MM.1S (cell line): ENCODE measurements at regions not wholly inside any gene's neighbourhood (a gene's known extent, or its start where the extent isn't known, plus 50 kb on each side); places are given as distances from the start of the nearest gene placed in this dataset.

Source experiments
- DNase-seq: peaks from one replicate; pipeline ENCODE4 v3.0.0-alpha.2; 2015
- H2AFZ ChIP-seq: fragments of 300-600 bp; sonication (generic); 2 replicates; pipeline ENCODE4 v1.6.0; 2016; ENCODE audit warnings: antibody characterized with exemption, low read length
- H3F3A ChIP-seq: fragments of 300-600 bp; sonication (generic); 2 replicates; pipeline ENCODE4 v1.6.1; 2016; ENCODE audit warnings: mild to moderate bottlenecking, antibody characterized with exemption, low read length, moderate library complexity, mixed read lengths; ENCODE audit not compliant: insufficient read depth
- H3K27ac ChIP-seq: fragments of 300-600 bp; sonication (generic); 2 replicates; pipeline ENCODE4 v1.5.1; 2016; ENCODE audit warnings: mild to moderate bottlenecking, low read length
- H3K27me3 ChIP-seq: fragments of 300-600 bp; sonication (generic); replicated peaks from 2 replicates; pipeline ENCODE4 v1.6.0; 2016; ENCODE audit warnings: low read length; ENCODE audit not compliant: insufficient read depth
- H3K36me3 ChIP-seq: fragments of 300-600 bp; sonication (generic); replicated peaks from 2 replicates; pipeline ENCODE4 v1.6.1; 2016; ENCODE audit warnings: mild to moderate bottlenecking, low read length, mixed read lengths; ENCODE audit not compliant: insufficient read depth
- H3K4me1 ChIP-seq: fragments of 300-600 bp; sonication (generic); 2 replicates; pipeline ENCODE4 v1.6.1; 2016; ENCODE audit warnings: low read length, mixed read lengths
- H3K4me2 ChIP-seq: fragments of 300-600 bp; sonication (generic); 2 replicates; pipeline ENCODE4 v1.6.0; 2016; ENCODE audit warnings: low read depth, low read length
- H3K4me3 ChIP-seq: fragments of 300-600 bp; sonication (generic); 2 replicates; pipeline ENCODE4 v1.5.1; 2016; ENCODE audit warnings: low read length, mixed read lengths
- H3K79me2 ChIP-seq: fragments of 300-600 bp; sonication (generic); 2 replicates; pipeline ENCODE4 v1.6.1; 2016; ENCODE audit warnings: mixed run types, low read length, mixed read lengths
- H3K9ac ChIP-seq: fragments of 300-600 bp; sonication (generic); 2 replicates; pipeline ENCODE4 v1.6.1; 2016; ENCODE audit warnings: low read length, mixed read lengths
- H3K9me2 ChIP-seq: fragments of 300-600 bp; sonication (generic); replicated peaks from 2 replicates; pipeline ENCODE4 v1.6.1; 2016; ENCODE audit warnings: mild to moderate bottlenecking, low read length, mixed read lengths; ENCODE audit not compliant: insufficient read depth
- H3K9me3 ChIP-seq: fragments of 300-600 bp; sonication (generic); replicated peaks from 2 replicates; pipeline ENCODE4 v1.6.1; 2016; ENCODE audit warnings: mild to moderate bottlenecking, low read length, mixed read lengths; ENCODE audit not compliant: insufficient read depth
- H4K20me1 ChIP-seq: fragments of 300-600 bp; sonication (generic); 2 replicates; pipeline ENCODE4 v1.6.1; 2016; ENCODE audit warnings: mild to moderate bottlenecking, low read length, moderate library complexity, mixed read lengths; ENCODE audit not compliant: insufficient read depth
- EZH2 ChIP-seq: fragments of 300-600 bp; sonication (generic); optimal IDR thresholded peaks from 2 replicates; pipeline ENCODE3; 2017; ENCODE audit warnings: low read depth, mild to moderate bottlenecking, antibody characterized with exemption, low read length, mixed read lengths
- EZH2phosphoT487 ChIP-seq: fragments of 300-600 bp; sonication (generic); IDR thresholded peaks from 2 replicates; pipeline ENCODE4 v1.6.1; 2018; ENCODE audit warnings: antibody characterized with exemption, low read length
- TF ChIP-seq, protein P1 (sequence below): fragments of 300-600 bp; sonication (generic); IDR thresholded peaks from 2 replicates; pipeline ENCODE4 v1.5.1; 2016; ENCODE audit warnings: antibody characterized with exemption, low read length, mixed read lengths

DNA sequence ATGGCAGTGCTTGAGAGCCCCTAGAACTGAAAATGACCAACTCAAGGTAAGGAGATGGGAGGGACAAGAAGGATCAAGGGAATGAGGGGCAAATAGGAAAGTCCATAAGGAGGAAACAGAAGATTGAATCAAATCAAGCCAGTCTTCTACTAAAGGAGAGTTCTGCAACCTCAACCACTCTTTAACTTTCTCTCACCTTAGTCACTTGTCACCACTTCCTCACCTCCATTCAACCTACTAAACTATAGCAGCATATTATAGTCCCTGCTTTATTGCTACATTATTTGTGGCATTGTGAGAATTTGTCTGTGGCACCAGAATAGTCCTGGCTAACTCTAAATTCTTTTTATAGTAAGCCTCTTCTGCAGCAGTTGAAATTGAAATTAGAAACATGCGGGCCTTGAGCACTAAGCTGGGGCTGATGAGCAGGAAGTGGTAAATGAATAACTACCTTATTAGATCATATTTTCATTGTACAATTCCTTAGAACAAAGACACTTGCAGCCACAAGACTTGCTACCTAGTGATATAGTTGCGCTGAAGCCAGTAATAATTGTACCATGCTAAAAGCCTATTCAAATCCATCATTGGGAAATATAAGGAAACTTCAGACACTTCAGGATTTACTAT lies 336.9 kb downstream of the ZNF674 start:
- peaks cover 4% of the 10 kb centered on the region; the same call in 1 of the 2 replicates for H3K27me3 ChIP-seq
- no peak overlapping the region for H3K4me3 ChIP-seq
- H3F3A ChIP-seq = peaks cover 13% of the 10 kb centered on the region; the same call in 1 of the 2 replicates
- H4K20me1 ChIP-seq = no peaks in the 10 kb centered on the region
- H3K9me2 ChIP-seq = no peaks in the 10 kb centered on the region
- H3K4me1 ChIP-seq = peaks cover 31% of the 10 kb centered on the region
- H3K27ac ChIP-seq = no peak overlapping the region
- H2AFZ ChIP-seq = no peak overlapping the region
- TF ChIP-seq EZH2 (no peak), EZH2phosphoT487 (no peak)
- TF ChIP-seq, protein P1, sequence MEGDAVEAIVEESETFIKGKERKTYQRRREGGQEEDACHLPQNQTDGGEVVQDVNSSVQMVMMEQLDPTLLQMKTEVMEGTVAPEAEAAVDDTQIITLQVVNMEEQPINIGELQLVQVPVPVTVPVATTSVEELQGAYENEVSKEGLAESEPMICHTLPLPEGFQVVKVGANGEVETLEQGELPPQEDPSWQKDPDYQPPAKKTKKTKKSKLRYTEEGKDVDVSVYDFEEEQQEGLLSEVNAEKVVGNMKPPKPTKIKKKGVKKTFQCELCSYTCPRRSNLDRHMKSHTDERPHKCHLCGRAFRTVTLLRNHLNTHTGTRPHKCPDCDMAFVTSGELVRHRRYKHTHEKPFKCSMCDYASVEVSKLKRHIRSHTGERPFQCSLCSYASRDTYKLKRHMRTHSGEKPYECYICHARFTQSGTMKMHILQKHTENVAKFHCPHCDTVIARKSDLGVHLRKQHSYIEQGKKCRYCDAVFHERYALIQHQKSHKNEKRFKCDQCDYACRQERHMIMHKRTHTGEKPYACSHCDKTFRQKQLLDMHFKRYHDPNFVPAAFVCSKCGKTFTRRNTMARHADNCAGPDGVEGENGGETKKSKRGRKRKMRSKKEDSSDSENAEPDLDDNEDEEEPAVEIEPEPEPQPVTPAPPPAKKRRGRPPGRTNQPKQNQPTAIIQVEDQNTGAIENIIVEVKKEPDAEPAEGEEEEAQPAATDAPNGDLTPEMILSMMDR = no peak
- no peaks in the 10 kb centered on the region for H3K9me3 ChIP-seq
- H3K4me2 ChIP-seq = peak overlapping the region; percentile 34
- no peaks in the 10 kb centered on the region for H3K79me2 ChIP-seq
- H3K9ac ChIP-seq = no peak overlapping the region
- H3K36me3 ChIP-seq = no peaks in the 10 kb centered on the region
- peak; percentile 74 for DNase-seq

DNA sequence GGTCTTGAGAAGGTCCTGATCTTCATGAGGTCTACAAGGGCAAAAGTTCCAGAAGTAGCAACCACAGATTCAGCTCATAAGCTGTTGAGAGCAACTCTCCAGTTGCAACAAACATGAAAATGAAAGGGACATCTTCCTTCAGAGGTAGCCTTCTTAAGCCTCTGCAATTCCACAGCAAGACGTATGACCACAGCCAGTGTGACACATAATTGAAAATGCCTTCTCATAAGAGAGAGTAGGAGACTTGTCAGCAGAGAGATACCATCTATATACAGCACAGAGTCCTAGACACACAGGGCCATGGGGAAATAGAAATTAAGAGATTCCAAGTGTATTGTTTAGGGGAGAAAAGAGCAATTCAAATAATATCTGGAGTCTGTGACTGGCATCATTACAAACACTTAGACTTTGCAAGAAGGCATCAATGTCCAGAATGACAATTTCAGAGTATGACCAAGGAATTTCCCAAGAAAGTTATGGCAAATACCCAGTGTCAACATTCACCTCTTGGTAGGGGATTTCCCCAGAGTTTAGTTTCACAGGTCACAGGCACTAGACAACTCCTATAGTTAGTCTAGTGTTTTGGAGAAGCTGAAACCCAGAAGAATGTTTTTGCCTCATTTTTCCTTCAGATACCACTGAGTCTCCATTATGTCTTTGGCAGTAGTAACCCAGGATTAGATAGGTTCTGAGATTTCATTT lies 340.3 kb downstream of the ZNF674 start:
- DNase-seq = peak; percentile 6
- H3K9me3 ChIP-seq = no peaks in the 10 kb centered on the region
- no peak overlapping the region for H2AFZ ChIP-seq
- no peaks in the 10 kb centered on the region for H3K79me2 ChIP-seq
- TF ChIP-seq EZH2phosphoT487 = no peak
- TF ChIP-seq EZH2 = no peak
- TF ChIP-seq, protein P1 = no peak
- peaks cover 31% of the 10 kb centered on the region for H3K4me1 ChIP-seq
- H3K4me3 ChIP-seq = no peak overlapping the region
- no peaks in the 10 kb centered on the region for H4K20me1 ChIP-seq
- no peak overlapping the region for H3K9ac ChIP-seq
- no peaks in the 10 kb centered on the region for H3K36me3 ChIP-seq
- H3F3A ChIP-seq = peaks cover 13% of the 10 kb centered on the region; the same call in 1 of the 2 replicates
- H3K27me3 ChIP-seq = peaks cover 4% of the 10 kb centered on the region; the same call in 1 of the 2 replicates
- H3K27ac ChIP-seq = no peak overlapping the region
- H3K9me2 ChIP-seq = no peaks in the 10 kb centered on the region
- peak overlapping the region; percentile 27; the same call in 1 of the 2 replicates for H3K4me2 ChIP-seq

DNA sequence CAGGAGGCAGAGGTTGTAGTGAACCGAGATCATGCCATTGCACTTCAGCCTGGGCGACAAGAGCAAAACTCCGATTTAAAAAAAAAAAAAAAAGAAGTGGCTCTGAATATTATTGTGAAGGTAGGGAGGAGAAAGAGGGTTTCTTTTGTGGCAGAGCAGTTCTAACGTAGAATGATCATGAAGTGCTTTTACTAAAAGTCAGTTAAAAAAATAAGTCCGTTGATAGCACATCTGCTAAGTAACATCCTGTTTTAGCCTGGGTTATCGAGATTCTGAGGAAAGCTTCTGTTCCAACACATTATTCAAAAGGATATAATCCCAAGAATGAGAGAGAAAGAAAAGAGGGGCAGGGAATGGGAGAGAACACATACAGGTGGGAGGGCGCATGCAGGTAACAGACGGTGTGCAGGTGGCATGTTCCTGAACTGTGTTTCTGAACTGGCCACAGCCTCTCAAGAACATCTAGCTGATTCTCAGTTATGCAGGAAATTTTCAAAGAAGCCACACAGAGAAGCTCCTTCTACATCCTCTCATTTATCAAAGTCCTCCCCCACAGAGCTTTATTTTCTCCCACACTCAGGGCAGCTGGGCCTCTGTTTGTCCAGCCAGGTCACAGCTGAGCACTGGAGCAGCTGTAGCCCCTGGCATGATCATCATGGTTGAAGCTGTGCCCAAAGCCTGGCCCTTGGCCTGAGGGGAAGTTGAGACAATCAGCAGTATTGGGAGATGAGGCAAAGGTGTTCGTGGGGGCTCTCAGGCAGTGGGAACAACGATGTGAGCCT lies 342.3 kb downstream of the ZNF674 start:
- no peak for DNase-seq
- peaks cover 5% of the 10 kb centered on the region; the same call in 1 of the 2 replicates for H3F3A ChIP-seq
- H3K4me2 ChIP-seq = no peak overlapping the region
- no peaks in the 10 kb centered on the region for H3K79me2 ChIP-seq
- H2AFZ ChIP-seq = no peak overlapping the region
- no peak for TF ChIP-seq EZH2phosphoT487
- no peak for TF ChIP-seq EZH2
- TF ChIP-seq, protein P1 = no peak
- H3K27me3 ChIP-seq = peaks cover 4% of the 10 kb centered on the region; the same call in 1 of the 2 replicates
- no peak overlapping the region for H3K9ac ChIP-seq
- no peaks in the 10 kb centered on the region for H3K9me2 ChIP-seq
- H4K20me1 ChIP-seq = no peaks in the 10 kb centered on the region
- no peak overlapping the region for H3K4me3 ChIP-seq
- no peaks in the 10 kb centered on the region for H3K9me3 ChIP-seq
- peaks cover 19% of the 10 kb centered on the region for H3K4me1 ChIP-seq
- no peaks in the 10 kb centered on the region for H3K36me3 ChIP-seq
- no peak overlapping the region for H3K27ac ChIP-seq
